ENCODE measurements at regions not wholly inside any gene's neighbourhood (a gene's known extent, or its start where the extent isn't known, plus 50 kb on each side); places are given as distances from the start of the nearest gene placed in this dataset.
"Not testable (repeated sequence)": the region's sequence is repeated elsewhere in the genome, so short reads cannot be mapped to it uniquely, and the experiment has no call there.

DNA sequence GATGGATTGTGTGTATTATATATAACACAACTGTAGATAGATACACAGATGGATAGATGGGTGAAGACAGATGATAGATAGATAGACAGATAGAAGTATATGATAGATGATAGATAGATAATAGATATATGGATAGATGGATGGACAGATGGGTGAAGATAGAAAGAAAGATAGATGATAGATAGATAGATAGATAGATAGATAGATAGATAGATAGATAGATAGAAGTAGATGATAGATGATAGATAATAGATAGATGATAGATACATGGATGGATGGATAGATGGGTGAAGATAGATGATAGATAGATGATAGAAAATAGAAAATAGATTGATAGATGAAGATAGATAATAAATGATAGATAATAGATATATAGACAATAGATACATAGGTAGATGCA lies 83.3 kb downstream of the FOXF2 start:
- no peaks in the 10 kb centered on the region for H3K27me3 ChIP-seq (ENCODE audit: insufficient read depth, low read length)
- no peak overlapping the region for H3K27ac ChIP-seq (ENCODE audit: low read depth, low read length)
- no peak overlapping the region for H3K4me3 ChIP-seq (ENCODE audit: low read depth, low read length)
- no peaks in the 10 kb centered on the region for H3K79me2 ChIP-seq (ENCODE audit: control insufficient read depth, insufficient read depth, low read length, unreplicated experiment)
- peaks cover 15% of the 10 kb centered on the region for H3K4me1 ChIP-seq (ENCODE audit: control insufficient read depth, insufficient read depth, low read length, unreplicated experiment)
- H3K36me3 ChIP-seq (ENCODE audit: insufficient read depth, low read length): no peaks in the 10 kb centered on the region
- H2AFZ ChIP-seq (ENCODE audit: low read length, unreplicated experiment): no peak overlapping the region

DNA sequence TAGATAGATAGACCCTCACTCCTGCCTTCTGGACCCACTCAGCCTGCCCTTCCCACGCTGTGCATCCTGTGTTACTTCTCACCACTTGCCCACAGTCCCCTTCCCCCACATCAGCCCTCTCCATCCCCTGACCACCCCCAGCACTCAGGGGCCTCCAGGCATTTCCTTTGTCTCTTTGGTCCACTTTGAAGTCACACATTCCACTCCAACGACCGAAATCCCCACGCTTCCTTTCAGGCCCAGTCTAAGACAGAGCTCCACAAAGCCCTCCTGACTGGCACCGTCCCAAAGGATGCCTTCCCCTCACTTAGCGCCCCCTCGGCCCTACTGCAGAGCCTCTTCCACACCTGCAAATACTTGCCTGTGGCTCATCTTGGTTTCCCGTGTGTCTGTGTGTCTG lies 83.8 kb downstream of the FOXF2 start:
- H3K36me3 ChIP-seq (ENCODE audit: insufficient read depth, low read length): no peaks in the 10 kb centered on the region
- no peak overlapping the region for H3K27ac ChIP-seq (ENCODE audit: low read depth, low read length)
- peaks cover 19% of the 10 kb centered on the region for H3K4me1 ChIP-seq (ENCODE audit: control insufficient read depth, insufficient read depth, low read length, unreplicated experiment)
- H3K4me3 ChIP-seq (ENCODE audit: low read depth, low read length): no peak overlapping the region
- no peaks in the 10 kb centered on the region for H3K79me2 ChIP-seq (ENCODE audit: control insufficient read depth, insufficient read depth, low read length, unreplicated experiment)
- no peaks in the 10 kb centered on the region for H3K27me3 ChIP-seq (ENCODE audit: insufficient read depth, low read length)
- H2AFZ ChIP-seq (ENCODE audit: low read length, unreplicated experiment): no peak overlapping the region

DNA sequence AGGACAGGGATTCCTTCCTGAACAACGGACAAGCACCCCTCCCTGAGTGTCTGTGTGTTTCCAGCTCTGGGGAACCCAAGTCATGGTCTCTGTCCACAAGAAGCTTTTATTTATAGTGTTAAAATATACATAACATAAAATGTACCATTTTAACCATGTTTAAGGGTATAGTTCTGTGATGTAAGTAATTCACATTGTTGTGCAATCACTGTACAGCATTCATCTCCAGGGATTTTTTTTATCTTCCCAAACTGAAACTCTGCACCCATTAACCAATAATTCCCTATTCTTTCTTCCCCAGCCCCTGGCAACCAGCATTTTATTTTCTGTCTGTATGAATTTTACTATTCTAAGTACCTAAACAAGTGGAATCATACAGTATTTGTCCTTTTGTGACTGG lies 84.2 kb downstream of the FOXF2 start:
- peaks cover 23% of the 10 kb centered on the region for H3K4me1 ChIP-seq (ENCODE audit: control insufficient read depth, insufficient read depth, low read length, unreplicated experiment)
- no peak overlapping the region for H2AFZ ChIP-seq (ENCODE audit: low read length, unreplicated experiment)
- no peak overlapping the region for H3K27ac ChIP-seq (ENCODE audit: low read depth, low read length)
- H3K27me3 ChIP-seq (ENCODE audit: insufficient read depth, low read length): no peaks in the 10 kb centered on the region
- no peak overlapping the region for H3K4me3 ChIP-seq (ENCODE audit: low read depth, low read length)
- no peaks in the 10 kb centered on the region for H3K36me3 ChIP-seq (ENCODE audit: insufficient read depth, low read length)
- no peaks in the 10 kb centered on the region for H3K79me2 ChIP-seq (ENCODE audit: control insufficient read depth, insufficient read depth, low read length, unreplicated experiment)

DNA sequence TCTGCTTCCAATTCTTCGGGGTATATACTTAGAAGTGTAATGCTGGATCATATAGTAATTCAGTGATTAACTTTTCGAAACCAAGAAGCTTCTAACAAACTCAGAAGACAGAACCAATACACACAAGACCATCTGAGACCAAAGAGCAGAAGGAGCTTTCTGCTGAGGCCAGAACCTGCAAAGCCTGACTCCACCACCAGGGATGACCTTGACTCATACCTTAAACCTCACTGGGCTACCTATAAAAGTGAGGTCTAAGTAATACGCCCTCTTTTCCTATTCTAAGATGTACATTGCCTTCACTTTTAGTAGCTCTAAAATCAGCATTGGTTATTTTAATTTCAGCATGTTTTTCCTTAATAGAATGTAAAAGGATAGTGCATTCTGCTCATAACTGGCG lies 84.8 kb downstream of the FOXF2 start:
- H3K4me1 ChIP-seq (ENCODE audit: control insufficient read depth, insufficient read depth, low read length, unreplicated experiment): peaks cover 29% of the 10 kb centered on the region
- no peak overlapping the region for H2AFZ ChIP-seq (ENCODE audit: low read length, unreplicated experiment)
- H3K4me3 ChIP-seq (ENCODE audit: low read depth, low read length): no peak overlapping the region
- no peaks in the 10 kb centered on the region for H3K36me3 ChIP-seq (ENCODE audit: insufficient read depth, low read length)
- H3K79me2 ChIP-seq (ENCODE audit: control insufficient read depth, insufficient read depth, low read length, unreplicated experiment): no peaks in the 10 kb centered on the region
- H3K27me3 ChIP-seq (ENCODE audit: insufficient read depth, low read length): no peaks in the 10 kb centered on the region
- H3K27ac ChIP-seq (ENCODE audit: low read depth, low read length): no peak overlapping the region

DNA sequence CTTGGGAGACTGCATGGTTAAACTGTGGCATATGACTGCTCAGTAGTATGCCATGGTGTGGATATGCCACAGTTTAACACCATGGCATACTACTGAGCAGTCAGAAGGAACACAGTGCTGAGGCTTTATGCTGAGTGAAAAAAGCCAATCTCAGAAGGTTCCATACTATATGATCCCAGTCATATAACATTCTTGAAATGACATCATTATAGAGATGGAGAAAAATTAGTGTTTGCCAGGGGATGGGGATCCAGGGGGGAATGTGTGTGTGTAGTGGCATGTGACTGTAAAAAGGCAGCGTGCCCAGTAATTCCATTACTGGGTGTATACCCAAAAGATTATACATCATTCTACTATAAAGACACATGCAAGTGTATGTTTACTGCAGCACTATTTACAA lies 85.8 kb downstream of the FOXF2 start:
- no peaks in the 10 kb centered on the region for H3K27me3 ChIP-seq (ENCODE audit: insufficient read depth, low read length)
- no peak overlapping the region for H3K27ac ChIP-seq (ENCODE audit: low read depth, low read length)
- H2AFZ ChIP-seq (ENCODE audit: low read length, unreplicated experiment): no peak overlapping the region
- peaks cover 37% of the 10 kb centered on the region for H3K4me1 ChIP-seq (ENCODE audit: control insufficient read depth, insufficient read depth, low read length, unreplicated experiment)
- H3K36me3 ChIP-seq (ENCODE audit: insufficient read depth, low read length): no peaks in the 10 kb centered on the region
- H3K4me3 ChIP-seq (ENCODE audit: low read depth, low read length): no peak overlapping the region
- no peaks in the 10 kb centered on the region for H3K79me2 ChIP-seq (ENCODE audit: control insufficient read depth, insufficient read depth, low read length, unreplicated experiment)

DNA sequence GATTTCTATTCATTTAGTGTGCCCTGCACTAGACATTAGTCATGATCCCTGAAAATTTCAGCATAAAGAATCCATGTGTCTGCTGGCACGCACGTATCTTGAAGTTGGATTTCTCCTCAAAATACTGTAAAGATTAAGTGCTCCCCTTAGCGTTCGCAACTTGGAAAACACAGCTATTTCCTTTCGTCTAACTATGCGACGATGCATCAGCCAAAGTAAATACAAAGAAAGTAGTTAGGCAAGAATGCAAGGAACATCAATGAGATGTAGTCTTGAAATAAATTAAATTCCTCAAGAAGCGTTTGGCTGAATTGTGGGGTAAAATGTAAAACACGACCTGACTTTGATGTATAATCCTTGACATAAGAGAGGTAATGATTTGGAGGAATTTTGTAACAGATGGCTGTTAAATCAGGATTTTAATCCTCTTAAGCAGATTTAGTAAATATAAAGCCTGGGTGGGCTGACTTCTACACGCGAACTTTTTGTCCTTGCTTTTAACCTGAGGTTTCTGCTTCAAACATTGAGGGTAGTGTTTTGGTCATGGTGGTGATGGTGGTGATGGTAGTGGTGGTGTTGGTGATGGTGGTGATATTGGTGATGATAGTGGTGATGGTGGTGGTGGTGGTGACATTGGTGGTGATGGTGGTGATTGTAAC lies 88.2 kb downstream of the FOXF2 start:
- Histone ChIP-seq H3K27me3 (ENCODE audit: insufficient read depth, low read length) (no peaks in the 10 kb centered on the region), H3K36me3 (ENCODE audit: insufficient read depth, low read length) (no peaks in the 10 kb centered on the region), H2AFZ (ENCODE audit: low read length, unreplicated experiment) (no peak overlapping the region), H3K4me1 (ENCODE audit: control insufficient read depth, insufficient read depth, low read length, unreplicated experiment) (peaks cover 58% of the 10 kb centered on the region), H3K79me2 (ENCODE audit: control insufficient read depth, insufficient read depth, low read length, unreplicated experiment) (no peaks in the 10 kb centered on the region), H3K27ac (ENCODE audit: low read depth, low read length) (peak overlapping the region; percentile 64), H3K4me3 (ENCODE audit: low read depth, low read length) (no peak overlapping the region)

DNA sequence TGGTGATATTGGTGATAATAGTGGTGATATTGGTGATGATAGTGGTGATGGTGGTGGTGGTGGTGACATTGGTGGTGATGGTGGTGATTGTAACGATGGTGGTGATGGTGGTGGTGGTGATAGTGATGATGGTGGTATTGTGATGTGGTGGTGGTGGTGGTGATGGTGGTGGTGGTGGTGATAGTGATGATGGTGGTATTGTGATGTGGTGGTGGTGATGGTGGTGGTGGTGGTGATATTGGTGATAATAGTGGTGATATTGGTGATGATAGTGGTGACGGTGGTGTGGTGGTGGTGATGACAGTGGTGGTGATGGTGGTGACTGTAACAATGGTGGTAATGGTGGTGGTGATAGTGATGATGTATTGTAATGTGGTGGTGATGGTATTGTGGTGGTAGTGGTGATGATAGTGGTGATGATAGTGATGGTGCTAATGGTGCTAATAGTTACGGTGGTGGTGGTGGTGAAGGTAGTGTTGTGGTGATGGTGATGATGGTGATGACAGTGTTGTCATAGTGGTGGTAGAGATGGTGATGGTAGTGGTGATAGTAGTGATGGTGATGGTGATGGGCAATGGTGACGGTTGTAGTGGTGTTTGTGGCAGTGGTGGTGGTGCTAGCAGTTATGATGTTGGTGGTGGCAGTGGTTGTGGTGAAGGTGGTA lies 88.9 kb downstream of the FOXF2 start:
- H3K27ac ChIP-seq (ENCODE audit: low read depth, low read length): peak overlapping the region; percentile 61
- H3K79me2 ChIP-seq (ENCODE audit: control insufficient read depth, insufficient read depth, low read length, unreplicated experiment); H3K27me3 ChIP-seq (ENCODE audit: insufficient read depth, low read length); H3K36me3 ChIP-seq (ENCODE audit: insufficient read depth, low read length); H3K4me3 ChIP-seq (ENCODE audit: low read depth, low read length); H2AFZ ChIP-seq (ENCODE audit: low read length, unreplicated experiment): not testable (repeated sequence)
- peaks cover 60% of the 10 kb centered on the region for H3K4me1 ChIP-seq (ENCODE audit: control insufficient read depth, insufficient read depth, low read length, unreplicated experiment)

DNA sequence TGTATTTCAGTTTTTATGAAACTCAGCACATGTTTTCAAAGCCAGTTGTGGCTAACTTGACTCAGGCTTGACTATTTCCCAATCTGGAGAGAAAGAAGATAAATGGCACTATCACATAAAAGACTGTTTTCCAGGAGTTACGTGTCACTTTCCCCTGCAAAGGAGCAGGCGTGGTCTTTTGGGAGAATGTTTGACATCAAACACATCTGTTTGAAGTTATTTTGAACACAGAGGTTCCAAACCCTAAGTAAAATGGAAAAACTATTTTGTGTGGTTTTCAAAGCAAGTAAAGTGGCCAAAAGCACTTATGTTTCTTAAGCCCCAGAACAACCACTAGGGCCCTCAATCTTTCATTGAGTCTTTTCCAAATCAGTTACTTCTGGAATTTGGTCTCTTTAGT lies 89.7 kb downstream of the FOXF2 start:
- peak overlapping the region; percentile 26 for H2AFZ ChIP-seq (ENCODE audit: low read length, unreplicated experiment)
- peaks cover 56% of the 10 kb centered on the region for H3K4me1 ChIP-seq (ENCODE audit: control insufficient read depth, insufficient read depth, low read length, unreplicated experiment)
- H3K27me3 ChIP-seq (ENCODE audit: insufficient read depth, low read length): no peaks in the 10 kb centered on the region
- H3K27ac ChIP-seq (ENCODE audit: low read depth, low read length): peak overlapping the region; percentile 61
- no peaks in the 10 kb centered on the region for H3K79me2 ChIP-seq (ENCODE audit: control insufficient read depth, insufficient read depth, low read length, unreplicated experiment)
- H3K36me3 ChIP-seq (ENCODE audit: insufficient read depth, low read length): no peaks in the 10 kb centered on the region
- H3K4me3 ChIP-seq (ENCODE audit: low read depth, low read length): no peak overlapping the region

DNA sequence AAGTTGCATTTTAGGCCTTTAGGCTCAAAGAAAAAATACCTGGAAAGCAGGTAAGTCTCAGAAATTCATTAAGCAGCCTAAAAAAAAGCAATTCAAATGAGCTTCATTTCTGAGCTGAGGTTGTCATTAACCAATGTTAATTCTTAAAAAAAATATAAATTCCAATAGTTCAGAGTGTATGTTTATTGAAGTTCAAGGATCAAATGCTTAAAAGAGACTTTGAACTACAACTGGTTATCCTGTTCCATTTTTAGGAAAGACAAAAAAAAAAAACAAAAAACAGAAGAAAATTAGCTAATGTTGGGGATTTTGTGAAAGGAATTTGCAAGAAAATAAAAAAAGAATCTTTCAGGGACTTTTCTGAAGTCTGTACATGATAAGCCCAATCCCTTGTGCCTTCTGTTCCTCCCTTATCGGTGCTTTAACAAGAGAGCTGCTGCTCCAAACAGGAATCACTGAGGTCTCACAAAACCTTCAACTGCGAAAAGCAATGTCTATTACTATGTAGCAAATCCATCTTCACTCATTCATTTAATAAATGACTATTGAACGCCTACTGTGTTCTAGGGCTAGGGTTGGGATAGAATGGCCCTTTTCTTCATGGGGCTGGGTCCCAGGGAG lies 90.3 kb downstream of the FOXF2 start:
- H3K27me3 ChIP-seq (ENCODE audit: insufficient read depth, low read length): no peaks in the 10 kb centered on the region
- H3K79me2 ChIP-seq (ENCODE audit: control insufficient read depth, insufficient read depth, low read length, unreplicated experiment): no peaks in the 10 kb centered on the region
- H3K4me3 ChIP-seq (ENCODE audit: low read depth, low read length): no peak overlapping the region
- H3K36me3 ChIP-seq (ENCODE audit: insufficient read depth, low read length): no peaks in the 10 kb centered on the region
- H3K27ac ChIP-seq (ENCODE audit: low read depth, low read length): peak overlapping the region; percentile 61
- H3K4me1 ChIP-seq (ENCODE audit: control insufficient read depth, insufficient read depth, low read length, unreplicated experiment): peaks cover 56% of the 10 kb centered on the region
- H2AFZ ChIP-seq (ENCODE audit: low read length, unreplicated experiment): peak overlapping the region; percentile 37

DNA sequence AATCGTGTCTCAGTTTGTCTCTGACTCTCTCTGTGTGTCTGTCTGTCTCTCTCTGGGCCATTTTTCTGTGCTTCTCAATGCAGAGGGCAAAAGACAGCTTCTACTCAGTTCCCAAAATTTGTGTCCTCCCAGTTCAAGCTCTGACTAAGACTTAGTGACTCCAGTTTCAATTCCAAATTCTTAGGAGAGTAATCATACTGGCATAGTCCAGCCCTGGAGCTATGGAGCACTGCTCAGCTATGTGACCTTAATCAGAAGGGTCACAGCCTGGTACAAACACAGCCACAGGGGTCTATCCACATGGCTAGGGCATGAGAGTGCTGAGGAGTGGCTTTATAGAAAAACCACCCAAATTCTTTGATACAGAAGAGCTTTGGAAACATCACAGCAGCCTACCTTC lies 91.9 kb downstream of the FOXF2 start:
- Histone ChIP-seq H3K27me3 (ENCODE audit: insufficient read depth, low read length) (no peaks in the 10 kb centered on the region), H3K4me3 (ENCODE audit: low read depth, low read length) (no peak overlapping the region), H3K79me2 (ENCODE audit: control insufficient read depth, insufficient read depth, low read length, unreplicated experiment) (no peaks in the 10 kb centered on the region), H3K27ac (ENCODE audit: low read depth, low read length) (peak overlapping the region; percentile 83), H2AFZ (ENCODE audit: low read length, unreplicated experiment) (no peak overlapping the region), H3K36me3 (ENCODE audit: insufficient read depth, low read length) (no peaks in the 10 kb centered on the region), H3K4me1 (ENCODE audit: control insufficient read depth, insufficient read depth, low read length, unreplicated experiment) (peaks cover 69% of the 10 kb centered on the region)
